Astrocyte (in vitro differentiated cells and primary cell): ENCODE measurements at regions not wholly inside any gene's neighbourhood (a gene's known extent, or its start where the extent isn't known, plus 50 kb on each side); places are given as distances from the start of the nearest gene placed in this dataset.

Experiments
- EZH2 ChIP-seq: IDR thresholded peaks from 2 replicates; pipeline ENCODE4 v1.6.1; 2012; ENCODE audit warnings: mild to moderate bottlenecking, low read length, inconsistent platforms; ENCODE audit not compliant: insufficient read depth
- TF ChIP-seq, protein P1 (sequence below): IDR thresholded peaks from 2 replicates; pipeline ENCODE4 v1.5.1; 2011; ENCODE audit warnings: low read depth, mild to moderate bottlenecking, inconsistent platforms, low read length, moderate library complexity; ENCODE audit not compliant: insufficient read depth

DNA sequence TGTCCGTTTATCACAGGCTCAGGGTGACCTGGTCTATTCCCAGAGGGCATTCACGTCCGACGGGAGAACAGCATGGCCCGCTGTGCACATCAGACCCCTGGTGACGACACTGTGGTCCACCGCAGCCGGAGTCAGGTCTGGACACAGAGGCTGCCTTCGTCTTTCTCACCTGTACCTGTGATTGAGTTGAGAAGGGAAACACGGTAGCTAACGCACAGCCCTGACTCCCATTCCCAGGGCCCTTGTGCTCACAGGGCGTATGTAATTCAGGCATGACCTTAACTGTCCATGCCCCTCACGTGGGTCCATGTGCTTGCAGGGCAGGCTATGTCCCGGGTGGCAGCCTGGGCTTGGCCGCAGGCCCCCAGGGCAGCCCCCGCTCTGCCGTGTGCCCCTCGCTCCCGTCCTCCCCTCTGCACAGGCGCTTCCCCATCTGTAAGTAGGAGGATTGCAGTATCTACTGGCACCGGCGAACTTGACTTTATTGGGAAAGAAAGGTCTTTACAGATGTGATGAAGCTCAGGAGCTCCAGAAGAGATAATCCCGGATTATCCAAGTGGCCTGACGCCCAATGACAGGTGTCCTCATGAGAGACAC lies 221.3 kb upstream of the TCERG1L start:
- TF ChIP-seq, protein P1, sequence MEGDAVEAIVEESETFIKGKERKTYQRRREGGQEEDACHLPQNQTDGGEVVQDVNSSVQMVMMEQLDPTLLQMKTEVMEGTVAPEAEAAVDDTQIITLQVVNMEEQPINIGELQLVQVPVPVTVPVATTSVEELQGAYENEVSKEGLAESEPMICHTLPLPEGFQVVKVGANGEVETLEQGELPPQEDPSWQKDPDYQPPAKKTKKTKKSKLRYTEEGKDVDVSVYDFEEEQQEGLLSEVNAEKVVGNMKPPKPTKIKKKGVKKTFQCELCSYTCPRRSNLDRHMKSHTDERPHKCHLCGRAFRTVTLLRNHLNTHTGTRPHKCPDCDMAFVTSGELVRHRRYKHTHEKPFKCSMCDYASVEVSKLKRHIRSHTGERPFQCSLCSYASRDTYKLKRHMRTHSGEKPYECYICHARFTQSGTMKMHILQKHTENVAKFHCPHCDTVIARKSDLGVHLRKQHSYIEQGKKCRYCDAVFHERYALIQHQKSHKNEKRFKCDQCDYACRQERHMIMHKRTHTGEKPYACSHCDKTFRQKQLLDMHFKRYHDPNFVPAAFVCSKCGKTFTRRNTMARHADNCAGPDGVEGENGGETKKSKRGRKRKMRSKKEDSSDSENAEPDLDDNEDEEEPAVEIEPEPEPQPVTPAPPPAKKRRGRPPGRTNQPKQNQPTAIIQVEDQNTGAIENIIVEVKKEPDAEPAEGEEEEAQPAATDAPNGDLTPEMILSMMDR, result no peak
- no peak for TF ChIP-seq EZH2
